Osteoblast (primary cell): ENCODE measurements at regions not wholly inside any gene's neighbourhood (a gene's known extent, or its start where the extent isn't known, plus 50 kb on each side); places are given as distances from the start of the nearest gene placed in this dataset.
A peak's percentile ranks its signal among the peaks of the same experiment; 100 is the strongest.

ENCODE experiments used
- DNase-seq: peaks from one replicate; pipeline ENCODE4 v3.0.0; 2011; ENCODE audit warnings: low spot score, mixed read lengths; ENCODE audit not compliant: insufficient read length; ENCODE audit errors: missing footprints
- H2AFZ ChIP-seq: 2 replicates; pipeline ENCODE4 v1.6.0; 2011; ENCODE audit warnings: mild to moderate bottlenecking, low read length
- H3K27ac ChIP-seq: 2 replicates; pipeline ENCODE4 v1.5.1; 2011; ENCODE audit warnings: mild to moderate bottlenecking, low read depth, low read length, moderate library complexity
- H3K27me3 ChIP-seq: 2 replicates; pipeline ENCODE4 v1.6.0; 2012; ENCODE audit warnings: mild to moderate bottlenecking, control low read depth, inconsistent platforms, low read length, moderate library complexity; ENCODE audit not compliant: insufficient read depth
- H3K36me3 ChIP-seq: 2 replicates; pipeline ENCODE4 v1.5.1; 2011; ENCODE audit warnings: mild to moderate bottlenecking, low read length, control low read depth, moderate library complexity; ENCODE audit not compliant: insufficient read depth
- H3K4me1 ChIP-seq: 2 replicates; pipeline ENCODE4 v1.5.1; 2011; ENCODE audit warnings: mild to moderate bottlenecking, low read length, control low read depth, moderate library complexity; ENCODE audit not compliant: insufficient read depth
- H3K4me2 ChIP-seq: 2 replicates; pipeline ENCODE4 v1.6.0; 2011; ENCODE audit warnings: mild to moderate bottlenecking, low read length; ENCODE audit not compliant: insufficient read depth
- H3K4me3 ChIP-seq: fragments of 200-600 bp; sonication (generic); 3 replicates; pipeline ENCODE4 v1.5.1; 2012; ENCODE audit warnings: mild to moderate bottlenecking, low read length, inconsistent platforms; ENCODE audit not compliant: insufficient read depth
- H3K79me2 ChIP-seq: 2 replicates; pipeline ENCODE4 v1.6.0; 2012; ENCODE audit warnings: mild to moderate bottlenecking, low read length, control low read depth, inconsistent platforms; ENCODE audit not compliant: insufficient read depth
- H3K9me3 ChIP-seq: 2 replicates; pipeline ENCODE4 v1.5.1; 2011; ENCODE audit warnings: low read depth, low read length, control low read depth
- H4K20me1 ChIP-seq: 2 replicates; pipeline ENCODE4 v1.6.0; 2012; ENCODE audit warnings: mild to moderate bottlenecking, low read length, control low read depth; ENCODE audit not compliant: insufficient read depth
- TF ChIP-seq, protein P1 (sequence below): IDR thresholded peaks from 2 replicates; pipeline ENCODE4 v1.5.1; 2011; ENCODE audit warnings: mild to moderate bottlenecking, low read depth, low read length, moderate library complexity; ENCODE audit errors: extremely low read depth

DNA sequence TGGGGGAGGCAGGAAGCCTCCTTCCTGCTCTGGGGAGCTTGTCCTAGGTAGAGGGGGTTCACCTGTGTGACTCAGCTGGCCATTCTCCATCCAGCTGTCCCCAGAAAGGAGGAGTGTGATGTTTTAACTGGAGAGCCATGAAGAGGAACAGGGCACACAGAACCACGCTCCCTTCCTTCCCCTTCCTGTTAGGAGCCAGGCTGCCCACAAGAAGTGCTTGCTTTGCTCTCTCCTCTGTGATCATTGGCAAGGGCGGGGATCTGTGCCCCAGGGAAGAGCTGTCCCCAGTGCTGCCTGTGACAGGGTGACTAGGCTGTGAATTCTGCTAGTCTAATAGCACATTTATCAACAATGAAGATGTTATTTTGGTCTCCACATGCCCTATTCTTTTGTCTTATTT is 169.6 kb upstream of the GATB start:
- Histone ChIP-seq H3K27ac (no peak overlapping the region), H3K4me3 (no peak overlapping the region), H3K4me1 (no peaks in the 10 kb centered on the region), H3K9me3 (no peaks in the 10 kb centered on the region), H3K4me2 (no peak overlapping the region), H4K20me1 (no peaks in the 10 kb centered on the region), H3K27me3 (no peaks in the 10 kb centered on the region), H3K79me2 (no peaks in the 10 kb centered on the region), H2AFZ (no peak overlapping the region), H3K36me3 (no peaks in the 10 kb centered on the region)
- TF ChIP-seq, protein P1, sequence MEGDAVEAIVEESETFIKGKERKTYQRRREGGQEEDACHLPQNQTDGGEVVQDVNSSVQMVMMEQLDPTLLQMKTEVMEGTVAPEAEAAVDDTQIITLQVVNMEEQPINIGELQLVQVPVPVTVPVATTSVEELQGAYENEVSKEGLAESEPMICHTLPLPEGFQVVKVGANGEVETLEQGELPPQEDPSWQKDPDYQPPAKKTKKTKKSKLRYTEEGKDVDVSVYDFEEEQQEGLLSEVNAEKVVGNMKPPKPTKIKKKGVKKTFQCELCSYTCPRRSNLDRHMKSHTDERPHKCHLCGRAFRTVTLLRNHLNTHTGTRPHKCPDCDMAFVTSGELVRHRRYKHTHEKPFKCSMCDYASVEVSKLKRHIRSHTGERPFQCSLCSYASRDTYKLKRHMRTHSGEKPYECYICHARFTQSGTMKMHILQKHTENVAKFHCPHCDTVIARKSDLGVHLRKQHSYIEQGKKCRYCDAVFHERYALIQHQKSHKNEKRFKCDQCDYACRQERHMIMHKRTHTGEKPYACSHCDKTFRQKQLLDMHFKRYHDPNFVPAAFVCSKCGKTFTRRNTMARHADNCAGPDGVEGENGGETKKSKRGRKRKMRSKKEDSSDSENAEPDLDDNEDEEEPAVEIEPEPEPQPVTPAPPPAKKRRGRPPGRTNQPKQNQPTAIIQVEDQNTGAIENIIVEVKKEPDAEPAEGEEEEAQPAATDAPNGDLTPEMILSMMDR: no peak
- no peak for DNase-seq

- Histone ChIP-seq H3K27ac (no peak overlapping the region), H3K4me1 (no peaks in the 10 kb centered on the region), H3K36me3 (no peaks in the 10 kb centered on the region), H3K27me3 (no peaks in the 10 kb centered on the region), H3K79me2 (no peaks in the 10 kb centered on the region), H4K20me1 (no peaks in the 10 kb centered on the region), H2AFZ (no peak overlapping the region), H3K4me2 (no peak overlapping the region), H3K4me3 (no peak overlapping the region), H3K9me3 (no peaks in the 10 kb centered on the region)
- DNase-seq: no peak
- TF ChIP-seq, protein P1: no peak
Observed at GRCh38 chr4:151928112-151928511, 167.3 kb upstream of the GATB start.

- H2AFZ ChIP-seq: no peak overlapping the region
- H3K36me3 ChIP-seq: no peaks in the 10 kb centered on the region
- no peaks in the 10 kb centered on the region for H3K79me2 ChIP-seq
- peak overlapping the region; percentile 81 for H3K27ac ChIP-seq
- no peaks in the 10 kb centered on the region for H4K20me1 ChIP-seq
- peaks cover 14% of the 10 kb centered on the region for H3K4me1 ChIP-seq
- DNase-seq: no peak
- TF ChIP-seq, protein P1: no peak
- H3K4me2 ChIP-seq: no peak overlapping the region
- H3K27me3 ChIP-seq: no peaks in the 10 kb centered on the region
- no peak overlapping the region for H3K4me3 ChIP-seq
- H3K9me3 ChIP-seq: no peaks in the 10 kb centered on the region
Observed at GRCh38 chr4:151922811-151923210, 162.0 kb upstream of the GATB start.

GRCh38 chr4:151922306-151922705 is 161.5 kb upstream of the GATB start:
- Histone ChIP-seq H3K36me3 (no peaks in the 10 kb centered on the region), H4K20me1 (no peaks in the 10 kb centered on the region), H3K9me3 (no peaks in the 10 kb centered on the region), H3K4me2 (no peak overlapping the region), H2AFZ (no peak overlapping the region), H3K27me3 (no peaks in the 10 kb centered on the region), H3K79me2 (no peaks in the 10 kb centered on the region), H3K4me3 (no peak overlapping the region), H3K4me1 (peaks cover 14% of the 10 kb centered on the region), H3K27ac (peak overlapping the region; percentile 81)
- TF ChIP-seq, protein P1: no peak
- DNase-seq: no peak
